HL-60 (cell line): ENCODE measurements at regions not wholly inside any gene's neighbourhood (a gene's known extent, or its start where the extent isn't known, plus 50 kb on each side); places are given as distances from the start of the nearest gene placed in this dataset.

Source experiments
- DNase-seq, 2 experiments: peaks; one replicate each; pipeline ENCODE4 v3.0.0-alpha.2; 2010 to 2020; ENCODE audit warnings: low read depth in 1 of 2, low spot score in 1 of 2
- H3K27ac ChIP-seq: fragments of 250-450 bp; sonication (Bioruptor Pico); replicated peaks from 2 replicates; pipeline ENCODE4 v1.5.1; 2020; ENCODE audit warnings: mild to moderate bottlenecking, moderate library complexity
- H3K27me3 ChIP-seq: fragments of 250-450 bp; sonication (Bioruptor Pico); 2 replicates; pipeline ENCODE4 v1.5.1; 2021; ENCODE audit warnings: mild to moderate bottlenecking, moderate library complexity; ENCODE audit not compliant: insufficient read depth, poor library complexity, severe bottlenecking
- H3K4me3 ChIP-seq: replicated peaks from 2 replicates; pipeline ENCODE4 v1.5.1; 2011; ENCODE audit warnings: mild to moderate bottlenecking, control low read depth, low read length; ENCODE audit not compliant: insufficient read depth
- GABPA ChIP-seq: IDR thresholded peaks from 2 replicates; pipeline ENCODE4 v1.6.1; 2012; ENCODE audit warnings: low read depth
- POLR2AphosphoS5 ChIP-seq: IDR thresholded peaks from 2 replicates; pipeline ENCODE4 v1.6.1; 2012; ENCODE audit warnings: low read depth
- SPI1 ChIP-seq: IDR thresholded peaks from 2 replicates; pipeline ENCODE4 v1.6.1; 2012; ENCODE audit warnings: low read depth, mild to moderate bottlenecking, borderline replicate concordance
- TF ChIP-seq, protein P1 (sequence below): IDR thresholded peaks from one replicate; pipeline ENCODE4 v1.5.1; 2011; ENCODE audit warnings: low read length, control low read depth, inconsistent platforms; ENCODE audit not compliant: insufficient read depth
- TF ChIP-seq, protein P2 (sequence below): IDR thresholded peaks from 2 replicates; pipeline ENCODE4 v1.6.1; 2012; ENCODE audit warnings: low read depth; ENCODE audit not compliant: insufficient replicate concordance

DNA sequence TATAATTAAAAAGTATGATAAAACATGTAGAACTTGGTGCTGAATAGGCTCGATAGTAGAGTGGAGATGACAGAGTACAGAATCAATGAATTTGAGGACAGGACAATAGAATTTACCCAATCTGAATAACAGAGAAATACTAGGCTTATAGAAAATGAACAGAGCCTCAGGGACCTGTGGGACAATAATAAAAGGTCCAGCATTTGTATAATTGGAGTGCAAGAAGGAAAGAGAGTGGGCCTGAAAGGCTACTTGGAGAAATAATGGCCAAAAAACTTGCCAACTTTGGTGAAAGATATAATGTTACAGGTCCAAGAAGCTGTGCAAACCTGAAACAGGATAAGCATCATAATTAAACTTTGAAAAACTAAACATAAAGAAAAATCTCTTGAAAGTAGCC lies 227.3 kb downstream of the CXCL12 start:
- DNase-seq, result no peak
- no peak overlapping the region for H3K27ac ChIP-seq
- H3K4me3 ChIP-seq, result no peak overlapping the region
- TF ChIP-seq, protein P1, sequence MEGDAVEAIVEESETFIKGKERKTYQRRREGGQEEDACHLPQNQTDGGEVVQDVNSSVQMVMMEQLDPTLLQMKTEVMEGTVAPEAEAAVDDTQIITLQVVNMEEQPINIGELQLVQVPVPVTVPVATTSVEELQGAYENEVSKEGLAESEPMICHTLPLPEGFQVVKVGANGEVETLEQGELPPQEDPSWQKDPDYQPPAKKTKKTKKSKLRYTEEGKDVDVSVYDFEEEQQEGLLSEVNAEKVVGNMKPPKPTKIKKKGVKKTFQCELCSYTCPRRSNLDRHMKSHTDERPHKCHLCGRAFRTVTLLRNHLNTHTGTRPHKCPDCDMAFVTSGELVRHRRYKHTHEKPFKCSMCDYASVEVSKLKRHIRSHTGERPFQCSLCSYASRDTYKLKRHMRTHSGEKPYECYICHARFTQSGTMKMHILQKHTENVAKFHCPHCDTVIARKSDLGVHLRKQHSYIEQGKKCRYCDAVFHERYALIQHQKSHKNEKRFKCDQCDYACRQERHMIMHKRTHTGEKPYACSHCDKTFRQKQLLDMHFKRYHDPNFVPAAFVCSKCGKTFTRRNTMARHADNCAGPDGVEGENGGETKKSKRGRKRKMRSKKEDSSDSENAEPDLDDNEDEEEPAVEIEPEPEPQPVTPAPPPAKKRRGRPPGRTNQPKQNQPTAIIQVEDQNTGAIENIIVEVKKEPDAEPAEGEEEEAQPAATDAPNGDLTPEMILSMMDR, result no peak
- TF ChIP-seq SPI1 (no peak), GABPA (no peak), POLR2AphosphoS5 (no peak)
- TF ChIP-seq, protein P2, sequence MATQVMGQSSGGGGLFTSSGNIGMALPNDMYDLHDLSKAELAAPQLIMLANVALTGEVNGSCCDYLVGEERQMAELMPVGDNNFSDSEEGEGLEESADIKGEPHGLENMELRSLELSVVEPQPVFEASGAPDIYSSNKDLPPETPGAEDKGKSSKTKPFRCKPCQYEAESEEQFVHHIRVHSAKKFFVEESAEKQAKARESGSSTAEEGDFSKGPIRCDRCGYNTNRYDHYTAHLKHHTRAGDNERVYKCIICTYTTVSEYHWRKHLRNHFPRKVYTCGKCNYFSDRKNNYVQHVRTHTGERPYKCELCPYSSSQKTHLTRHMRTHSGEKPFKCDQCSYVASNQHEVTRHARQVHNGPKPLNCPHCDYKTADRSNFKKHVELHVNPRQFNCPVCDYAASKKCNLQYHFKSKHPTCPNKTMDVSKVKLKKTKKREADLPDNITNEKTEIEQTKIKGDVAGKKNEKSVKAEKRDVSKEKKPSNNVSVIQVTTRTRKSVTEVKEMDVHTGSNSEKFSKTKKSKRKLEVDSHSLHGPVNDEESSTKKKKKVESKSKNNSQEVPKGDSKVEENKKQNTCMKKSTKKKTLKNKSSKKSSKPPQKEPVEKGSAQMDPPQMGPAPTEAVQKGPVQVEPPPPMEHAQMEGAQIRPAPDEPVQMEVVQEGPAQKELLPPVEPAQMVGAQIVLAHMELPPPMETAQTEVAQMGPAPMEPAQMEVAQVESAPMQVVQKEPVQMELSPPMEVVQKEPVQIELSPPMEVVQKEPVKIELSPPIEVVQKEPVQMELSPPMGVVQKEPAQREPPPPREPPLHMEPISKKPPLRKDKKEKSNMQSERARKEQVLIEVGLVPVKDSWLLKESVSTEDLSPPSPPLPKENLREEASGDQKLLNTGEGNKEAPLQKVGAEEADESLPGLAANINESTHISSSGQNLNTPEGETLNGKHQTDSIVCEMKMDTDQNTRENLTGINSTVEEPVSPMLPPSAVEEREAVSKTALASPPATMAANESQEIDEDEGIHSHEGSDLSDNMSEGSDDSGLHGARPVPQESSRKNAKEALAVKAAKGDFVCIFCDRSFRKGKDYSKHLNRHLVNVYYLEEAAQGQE, result no peak
- no peaks in the 10 kb centered on the region for H3K27me3 ChIP-seq

DNA sequence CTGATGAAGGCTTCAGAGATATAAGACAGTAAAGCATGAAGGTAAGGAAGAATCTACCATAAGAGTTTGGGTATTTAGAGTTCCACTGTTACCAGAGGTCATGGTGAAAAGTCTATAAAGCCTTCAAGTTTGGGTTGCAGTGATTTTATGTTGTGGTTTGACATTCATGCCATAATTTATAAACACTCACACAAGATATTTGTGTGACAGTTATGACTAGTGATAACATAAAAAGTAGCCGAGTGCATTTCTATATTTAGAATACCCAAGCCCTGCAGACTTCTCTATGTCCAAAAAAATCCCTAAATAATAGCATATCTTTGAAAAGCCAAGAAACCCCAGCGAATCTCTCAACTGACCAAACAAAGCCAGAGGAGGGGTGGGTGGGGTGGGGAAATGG lies 229.9 kb downstream of the CXCL12 start:
- DNase-seq, result no peak
- Histone ChIP-seq H3K27ac (no peak overlapping the region), H3K27me3 (no peaks in the 10 kb centered on the region), H3K4me3 (no peak overlapping the region)
- TF ChIP-seq GABPA (no peak), POLR2AphosphoS5 (no peak), SPI1 (no peak)
- TF ChIP-seq, protein P1, result no peak
- TF ChIP-seq, protein P2, result no peak

DNA sequence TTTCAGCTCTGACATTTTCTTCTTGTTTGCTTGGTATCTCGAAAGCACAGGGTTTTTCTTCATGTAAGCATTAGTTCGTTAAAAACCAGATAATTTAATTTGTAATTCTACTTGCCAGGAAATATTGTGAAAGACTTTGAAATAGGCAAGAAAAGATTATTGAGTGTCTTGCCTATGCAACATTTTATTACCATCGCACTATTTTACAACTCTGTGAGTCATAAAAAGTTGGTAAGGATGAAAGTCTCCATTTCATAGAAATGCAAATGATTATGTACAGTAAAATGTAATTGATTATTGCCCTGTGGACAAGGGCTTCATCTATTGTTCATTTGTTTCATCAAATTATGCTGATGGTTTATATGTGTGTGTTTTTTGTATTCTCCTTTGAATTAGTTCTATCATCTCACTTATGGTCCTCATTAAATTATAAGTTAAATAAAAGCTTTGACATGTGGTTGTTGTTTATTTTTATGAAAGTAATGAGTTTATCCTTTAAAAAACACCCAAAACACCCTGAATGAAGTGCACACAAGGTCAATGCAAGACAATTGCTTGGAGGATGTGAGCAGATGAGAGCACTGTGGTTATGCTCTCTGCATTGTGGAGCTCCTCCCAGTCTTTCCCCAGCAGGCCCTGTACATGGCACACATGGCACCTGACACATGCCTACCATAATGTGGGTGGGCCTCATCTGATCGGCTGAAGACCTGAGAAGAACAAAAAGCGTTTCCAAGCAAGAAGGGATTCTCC lies 230.8 kb downstream of the CXCL12 start:
- Histone ChIP-seq H3K27me3 (no peaks in the 10 kb centered on the region), H3K27ac (no peak overlapping the region), H3K4me3 (no peak overlapping the region)
- DNase-seq, result no peak
- TF ChIP-seq, protein P1, result no peak
- TF ChIP-seq GABPA (no peak), SPI1 (no peak)

DNA sequence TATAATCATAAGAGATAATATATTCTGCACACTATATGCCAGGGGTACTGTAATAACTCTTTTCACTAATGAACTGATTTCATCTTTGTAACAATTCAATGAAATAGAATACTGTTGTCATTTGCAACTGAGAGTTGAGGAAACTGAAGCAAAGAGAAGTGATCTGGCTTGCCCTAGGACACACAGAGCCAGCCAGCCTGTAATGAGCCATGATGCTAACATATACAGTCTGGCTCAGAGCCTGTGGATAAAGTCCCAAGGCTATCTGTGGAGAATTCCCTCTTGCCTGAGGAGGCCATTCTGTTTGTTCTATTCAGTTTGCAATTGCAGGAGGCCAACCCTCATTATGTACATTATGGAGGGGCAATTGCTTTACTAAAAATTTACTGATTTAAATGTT lies 241.3 kb downstream of the CXCL12 start:
- TF ChIP-seq SPI1, result no peak
- TF ChIP-seq, protein P2, result no peak
- no peak for TF ChIP-seq POLR2AphosphoS5
- TF ChIP-seq, protein P1, result no peak
- TF ChIP-seq GABPA, result no peak
- no peaks in the 10 kb centered on the region for H3K27me3 ChIP-seq
- DNase-seq, result no peak
- H3K27ac ChIP-seq, result no peak overlapping the region
- H3K4me3 ChIP-seq, result no peak overlapping the region
